Activated CD8-positive, alpha-beta T cell treated with anti-CD3 and anti-CD28 coated beads for 36 hours (primary cell): ENCODE measurements at regions not wholly inside any gene's neighbourhood (a gene's known extent, or its start where the extent isn't known, plus 50 kb on each side); places are given as distances from the start of the nearest gene placed in this dataset.

Source experiments
- ATAC-seq: fragments of 200-7000 bp; cut with Tn5 transposase; one replicate; pipeline ENCODE4 v1.10.0; 2021; ENCODE audit warnings: mild to moderate bottlenecking, moderate library complexity
- CTCF ChIA-PET: fragments of 350-600 bp; sonication (Branson Sonifier 250); formaldehyde crosslinking; loops from one replicate; lab custom pipeline; 2021; ENCODE audit warnings: antibody characterized with exemption; lab: Charles Lee
- POLR2A ChIA-PET: fragments of 350-600 bp; sonication (Branson Sonifier 250); formaldehyde crosslinking; loops from one replicate; lab custom pipeline; 2021; ENCODE audit warnings: antibody characterized with exemption; lab: Charles Lee
- DNase-seq: peaks from one replicate; pipeline ENCODE4 v3.0.0-alpha.2; 2020
- H3K27ac Mint-ChIP-seq: one replicate; pipeline ENCODE4 v1.8.0; 2021; ENCODE audit warnings: mild to moderate bottlenecking, mixed read lengths
- H3K27me3 Mint-ChIP-seq: one replicate; pipeline ENCODE4 v1.8.0; 2021; ENCODE audit warnings: mixed read lengths
- H3K36me3 Mint-ChIP-seq: one replicate; pipeline ENCODE4 v1.8.0; 2021; ENCODE audit warnings: low read depth, mixed read lengths
- H3K4me1 Mint-ChIP-seq: one replicate; pipeline ENCODE4 v1.8.0; 2021; ENCODE audit warnings: low read depth, mixed read lengths
- H3K4me3 Mint-ChIP-seq: one replicate; pipeline ENCODE4 v1.8.0; 2021; ENCODE audit warnings: mild to moderate bottlenecking, moderate library complexity, mixed read lengths
- H3K9me3 Mint-ChIP-seq: one replicate; pipeline ENCODE4 v1.8.0; 2021; ENCODE audit warnings: mixed read lengths
- intact Hi-C: fragments of 100-400 bp; cut with micrococcal nuclease; formaldehyde crosslinking; loops from one replicate; pipeline ENCODE4 v1.10.0; 2022
- TF ChIP-seq, protein P1 (sequence below): fragments of 200-600 bp; IDR thresholded peaks from one replicate; pipeline ENCODE4 v1.8.0; 2022; ENCODE audit warnings: antibody characterized with exemption, mild to moderate bottlenecking

DNA sequence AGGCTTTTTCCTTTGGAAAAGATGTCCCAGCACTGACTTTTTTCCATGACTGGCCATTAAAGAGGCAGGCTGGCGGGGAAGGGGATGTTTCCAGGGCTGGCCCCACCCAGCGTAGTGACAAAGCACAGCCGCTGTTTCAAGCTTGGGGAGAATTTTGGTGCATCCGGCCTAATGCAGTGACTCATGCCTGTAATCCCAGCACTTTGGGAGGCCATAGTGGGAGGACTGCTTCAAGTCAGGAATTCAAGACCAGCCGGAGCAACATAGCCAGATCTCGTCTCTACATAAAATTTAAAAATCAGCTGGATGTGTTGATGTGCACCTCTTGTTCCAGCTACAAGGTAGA is 78.0 kb upstream of the SH3BP4 start:
- H3K27me3 Mint-ChIP-seq: peaks cover 10% of the 10 kb centered on the region
- no peaks in the 10 kb centered on the region for H3K4me1 Mint-ChIP-seq
- no peaks in the 10 kb centered on the region for H3K36me3 Mint-ChIP-seq
- no peaks in the 10 kb centered on the region for H3K9me3 Mint-ChIP-seq
- no peak for ATAC-seq
- no peak overlapping the region for H3K4me3 Mint-ChIP-seq
- ChIA-PET POLR2A (no interaction called here), CTCF (no interaction called here)
- TF ChIP-seq, protein P1, sequence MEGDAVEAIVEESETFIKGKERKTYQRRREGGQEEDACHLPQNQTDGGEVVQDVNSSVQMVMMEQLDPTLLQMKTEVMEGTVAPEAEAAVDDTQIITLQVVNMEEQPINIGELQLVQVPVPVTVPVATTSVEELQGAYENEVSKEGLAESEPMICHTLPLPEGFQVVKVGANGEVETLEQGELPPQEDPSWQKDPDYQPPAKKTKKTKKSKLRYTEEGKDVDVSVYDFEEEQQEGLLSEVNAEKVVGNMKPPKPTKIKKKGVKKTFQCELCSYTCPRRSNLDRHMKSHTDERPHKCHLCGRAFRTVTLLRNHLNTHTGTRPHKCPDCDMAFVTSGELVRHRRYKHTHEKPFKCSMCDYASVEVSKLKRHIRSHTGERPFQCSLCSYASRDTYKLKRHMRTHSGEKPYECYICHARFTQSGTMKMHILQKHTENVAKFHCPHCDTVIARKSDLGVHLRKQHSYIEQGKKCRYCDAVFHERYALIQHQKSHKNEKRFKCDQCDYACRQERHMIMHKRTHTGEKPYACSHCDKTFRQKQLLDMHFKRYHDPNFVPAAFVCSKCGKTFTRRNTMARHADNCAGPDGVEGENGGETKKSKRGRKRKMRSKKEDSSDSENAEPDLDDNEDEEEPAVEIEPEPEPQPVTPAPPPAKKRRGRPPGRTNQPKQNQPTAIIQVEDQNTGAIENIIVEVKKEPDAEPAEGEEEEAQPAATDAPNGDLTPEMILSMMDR: no peak
- H3K27ac Mint-ChIP-seq: no peak overlapping the region
- no peak for DNase-seq
- intact Hi-C loops: no loop called here

DNA sequence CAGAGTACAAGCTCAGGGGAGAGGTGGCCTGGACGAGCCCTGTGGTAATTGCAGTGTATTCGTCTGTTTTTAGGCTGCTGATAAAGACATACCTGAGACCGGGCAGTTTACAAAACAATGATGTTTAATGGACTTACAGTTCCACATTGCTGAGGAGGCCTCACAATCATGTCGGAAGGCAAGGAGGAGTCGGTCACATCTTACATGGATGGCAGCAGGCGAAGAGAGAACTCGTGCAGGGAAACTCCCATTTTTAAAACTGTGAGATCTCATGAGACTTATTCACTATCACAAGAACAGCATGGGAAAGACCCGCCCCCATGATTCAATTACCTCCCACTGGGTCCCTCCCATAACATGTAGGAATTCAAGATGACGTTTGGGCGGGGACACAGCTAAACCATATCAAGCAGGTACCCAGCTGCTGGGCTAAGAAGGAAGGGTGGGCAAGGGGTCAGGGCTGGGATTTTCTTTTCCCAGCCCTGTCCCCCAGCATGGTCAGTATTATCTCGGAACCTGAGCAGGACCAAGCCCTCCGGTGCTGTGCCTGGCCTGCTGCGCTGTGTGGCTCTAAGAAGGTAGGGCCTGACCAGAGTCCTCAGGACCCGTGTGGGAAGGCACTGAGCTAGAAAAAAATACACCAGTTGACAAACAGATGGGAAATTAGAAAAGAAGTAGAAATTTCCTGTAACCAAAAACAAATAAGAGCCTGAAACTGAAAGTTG is 78.6 kb upstream of the SH3BP4 start:
- ATAC-seq: no peak
- Mint-ChIP-seq H3K36me3 (no peaks in the 10 kb centered on the region), H3K27me3 (peaks cover 10% of the 10 kb centered on the region), H3K4me3 (no peak overlapping the region), H3K9me3 (no peaks in the 10 kb centered on the region), H3K27ac (no peak overlapping the region), H3K4me1 (no peaks in the 10 kb centered on the region)
- CTCF ChIA-PET: no interaction called here
- TF ChIP-seq, protein P1: no peak
- POLR2A ChIA-PET: no interaction called here
- DNase-seq: no peak
- intact Hi-C loops: no loop called here

DNA sequence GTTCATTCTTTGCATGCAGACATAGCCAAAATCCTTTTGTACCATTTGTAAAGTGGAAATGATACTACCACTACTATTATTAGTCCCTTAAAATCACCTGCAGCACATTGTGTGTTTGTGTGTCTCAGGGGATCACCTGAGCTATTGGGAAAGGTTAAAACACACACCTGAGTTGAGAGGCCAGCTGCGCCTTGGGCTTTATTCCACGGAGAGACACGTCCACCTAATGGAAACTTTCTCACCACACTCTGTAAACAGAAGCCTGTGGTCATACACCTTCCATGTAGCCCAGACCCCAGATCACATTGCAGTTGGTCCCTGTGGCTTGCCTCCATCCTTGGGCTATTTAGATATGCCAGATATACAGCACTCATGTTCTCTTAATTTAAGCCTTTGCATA is 81.8 kb upstream of the SH3BP4 start:
- Mint-ChIP-seq H3K4me1 (no peaks in the 10 kb centered on the region), H3K36me3 (no peaks in the 10 kb centered on the region), H3K27me3 (peaks cover 3% of the 10 kb centered on the region), H3K4me3 (no peak overlapping the region), H3K9me3 (peaks cover 4% of the 10 kb centered on the region), H3K27ac (no peak overlapping the region)
- DNase-seq (no peak), ATAC-seq (no peak)
- CTCF ChIA-PET: interaction anchor here (1.3 kb wide), 1 partner anchor 325 kb away, joined by 3 read pairs; no protein-coding TSS in a partner anchor
- TF ChIP-seq, protein P1: no peak
- intact Hi-C loops: no loop called here
- POLR2A ChIA-PET: no interaction called here

DNA sequence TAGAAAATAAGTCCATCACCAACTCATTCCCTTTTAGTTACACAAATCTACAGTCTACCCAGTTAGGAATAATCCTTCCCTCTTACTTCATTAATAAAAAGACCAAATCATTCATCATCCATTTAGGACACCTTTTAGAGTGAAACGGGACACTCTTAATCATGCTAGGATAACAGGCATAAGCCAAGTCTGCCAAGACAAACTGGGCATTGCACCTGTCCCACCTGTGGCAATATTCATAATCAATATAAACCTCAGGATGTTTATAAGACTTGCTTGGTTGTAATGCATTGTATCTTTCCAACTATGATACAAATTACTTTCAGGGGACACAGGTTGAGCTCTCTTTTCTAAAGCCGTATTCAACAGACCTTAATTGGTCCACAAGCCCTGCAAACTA is 82.7 kb upstream of the SH3BP4 start:
- ATAC-seq (no peak), DNase-seq (no peak)
- TF ChIP-seq, protein P1: no peak
- CTCF ChIA-PET: interaction anchor here (1.3 kb wide), 1 partner anchor 324 kb away, joined by 3 read pairs; no protein-coding TSS in a partner anchor
- Mint-ChIP-seq H3K27ac (no peak overlapping the region), H3K36me3 (no peaks in the 10 kb centered on the region), H3K27me3 (peaks cover 3% of the 10 kb centered on the region), H3K9me3 (peaks cover 4% of the 10 kb centered on the region), H3K4me1 (no peaks in the 10 kb centered on the region), H3K4me3 (no peak overlapping the region)
- POLR2A ChIA-PET: no interaction called here
- intact Hi-C loops: no loop called here

DNA sequence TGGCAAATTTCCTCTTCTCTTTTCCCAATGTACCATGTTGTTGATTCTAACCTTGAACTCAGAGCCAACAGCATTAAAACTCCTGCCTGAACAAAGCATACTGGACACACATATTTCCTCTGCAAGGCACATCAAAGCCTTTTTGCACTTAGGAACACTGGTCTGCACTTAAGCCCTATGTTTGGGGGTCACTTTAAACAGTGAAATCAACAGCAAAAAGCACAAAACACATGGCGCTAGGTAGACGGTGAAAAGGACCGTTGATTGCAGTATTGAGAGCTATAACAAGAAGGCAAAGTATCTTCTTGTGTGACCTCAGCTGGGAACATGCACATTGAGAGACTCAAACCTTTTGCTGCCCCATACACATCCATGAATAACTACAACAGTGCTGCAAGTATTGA is 83.9 kb upstream of the SH3BP4 start:
- ChIA-PET CTCF (interaction anchor here (1.6 kb wide), 1 partner anchor 13 kb away, joined by 4 read pairs; no protein-coding TSS in a partner anchor), POLR2A (no interaction called here)
- peaks cover 3% of the 10 kb centered on the region for H3K27me3 Mint-ChIP-seq
- intact Hi-C loops: no loop called here
- TF ChIP-seq, protein P1: no peak
- H3K27ac Mint-ChIP-seq: no peak overlapping the region
- H3K9me3 Mint-ChIP-seq: peaks cover 4% of the 10 kb centered on the region
- DNase-seq (no peak), ATAC-seq (no peak)
- no peaks in the 10 kb centered on the region for H3K36me3 Mint-ChIP-seq
- no peak overlapping the region for H3K4me3 Mint-ChIP-seq
- H3K4me1 Mint-ChIP-seq: no peaks in the 10 kb centered on the region
